SK-N-SH (cell line): ENCODE measurements at regions not wholly inside any gene's neighbourhood (a gene's known extent, or its start where the extent isn't known, plus 50 kb on each side); places are given as distances from the start of the nearest gene placed in this dataset.

Source experiments
- CTCF ChIA-PET: fragments of 300-600, 350-600 bp; formaldehyde crosslinking; extraction: SDS; loops from one replicate; lab custom pipeline; 2021; lab: Yijun Ruan, JAX
- POLR2A ChIA-PET: fragments of 350-600 bp; sonication (Branson Sonifier 250); formaldehyde crosslinking; extraction: SDS; loops from one replicate; lab custom pipeline; 2020; ENCODE audit warnings: antibody characterized with exemption, inconsistent platforms; lab: Yijun Ruan, JAX
- DNase-seq: peaks from one replicate; pipeline ENCODE4 v3.0.0; 2012
- H2AFZ ChIP-seq: fragments of 200-600 bp; sonication (generic); 2 replicates; pipeline ENCODE4 v1.8.1; 2016; ENCODE audit warnings: antibody characterized with exemption, mild to moderate bottlenecking, low read depth
- H3F3A ChIP-seq: fragments of 200-600 bp; sonication (generic); replicated peaks from 2 replicates; pipeline ENCODE3; 2016; ENCODE audit warnings: antibody characterized with exemption, mild to moderate bottlenecking; ENCODE audit not compliant: insufficient read depth
- H3K27ac ChIP-seq, 2 experiments: fragments of 200-500 bp in 1 of 2; fragments of 200-600 bp in 1 of 2; sonication (Bioruptor generic) in 1 of 2; sonication (generic), shearing (Covaris generic) in 1 of 2; 2 replicates each; pipeline versions ENCODE4 v1.5.1 to v1.6.1; 2014 to 2016; ENCODE audit warnings: low read depth in 2 of 2, inconsistent platforms in 1 of 2, low read length in 1 of 2, mild to moderate bottlenecking in 1 of 2, mixed read lengths in 1 of 2
- H3K27me3 ChIP-seq: fragments of 200-600 bp; sonication (generic), shearing (Covaris generic); 2 replicates; pipeline ENCODE4 v1.6.1; 2016; ENCODE audit warnings: mixed run types; ENCODE audit not compliant: insufficient read depth
- H3K36me3 ChIP-seq, 2 experiments: fragments of 200-500 bp in 1 of 2; fragments of 200-600 bp in 1 of 2; sonication (Bioruptor generic) in 1 of 2; sonication (generic) in 1 of 2; replicated peaks in 1 of 2; 2 replicates each; pipeline versions ENCODE3 to v1.5.1; 2014 to 2016; ENCODE audit warnings: low read length in 1 of 2, mild to moderate bottlenecking in 1 of 2; ENCODE audit not compliant: insufficient read depth in 2 of 2, control insufficient read depth in 1 of 2
- H3K4me1 ChIP-seq, 2 experiments: fragments of 200-500 bp in 1 of 2; fragments of 200-600 bp in 1 of 2; sonication (Bioruptor generic) in 1 of 2; sonication (generic), shearing (Covaris generic) in 1 of 2; 2 replicates each; pipeline versions ENCODE4 v1.5.1 to v1.6.1; 2014 to 2016; ENCODE audit warnings: low read depth in 1 of 2, low read length in 1 of 2, mixed run types in 1 of 2; ENCODE audit not compliant: insufficient read depth in 2 of 2, control insufficient read depth in 1 of 2
- H3K4me2 ChIP-seq: fragments of 200-600 bp; sonication (generic), shearing (Covaris generic); 2 replicates; pipeline ENCODE4 v1.6.1; 2017; ENCODE audit warnings: mixed run types
- H3K4me3 ChIP-seq, 2 experiments: fragments of 200-500 bp in 1 of 2; fragments of 200-600 bp in 1 of 2; sonication (Bioruptor generic) in 1 of 2; sonication (generic), shearing (Covaris generic) in 1 of 2; 2 replicates each; pipeline versions ENCODE4 v1.5.1 to v1.8.1; 2014 to 2016; ENCODE audit warnings: low read depth in 2 of 2, inconsistent platforms in 1 of 2, low read length in 1 of 2, mild to moderate bottlenecking in 1 of 2, mixed read lengths in 1 of 2, moderate library complexity in 1 of 2
- H3K79me2 ChIP-seq: fragments of 200-600 bp; sonication (generic); 2 replicates; pipeline ENCODE4 v1.8.1; 2017; ENCODE audit warnings: mild to moderate bottlenecking; ENCODE audit not compliant: insufficient read depth
- H3K9ac ChIP-seq: fragments of 200-600 bp; sonication (generic); 2 replicates; pipeline ENCODE4 v1.6.1; 2017; ENCODE audit warnings: mixed run types
- H3K9me2 ChIP-seq: fragments of 200-600 bp; sonication (generic); 2 replicates; pipeline ENCODE4 v1.6.1; 2017; ENCODE audit warnings: mixed run types
- H3K9me3 ChIP-seq: fragments of 200-600 bp; sonication (generic); 2 replicates; pipeline ENCODE4 v1.6.1; 2017; ENCODE audit warnings: mixed run types, mild to moderate bottlenecking, moderate library complexity
- H4K20me1 ChIP-seq: fragments of 200-600 bp; sonication (generic); 2 replicates; pipeline ENCODE4 v1.6.1; 2017; ENCODE audit warnings: mild to moderate bottlenecking, mixed run types; ENCODE audit not compliant: insufficient read depth
- CHD2 ChIP-seq: fragments of 150-350 bp; IDR thresholded peaks from 2 replicates; pipeline ENCODE4 v1.6.1; 2018; ENCODE audit warnings: low read length; ENCODE audit not compliant: partially characterized antibody
- GABPA ChIP-seq: IDR thresholded peaks from 2 replicates; pipeline ENCODE4 v1.4.0; 2012; ENCODE audit warnings: low read depth, mild to moderate bottlenecking
- MAX ChIP-seq: IDR thresholded peaks from 2 replicates; pipeline ENCODE4 v1.4.0; 2012; ENCODE audit warnings: low read depth
- MXI1 ChIP-seq: IDR thresholded peaks from 2 replicates; pipeline ENCODE4 v1.6.1; 2012; ENCODE audit warnings: mild to moderate bottlenecking, low read depth, low read length, improper control_type of control experiment
- POLR2AphosphoS5 ChIP-seq: IDR thresholded peaks from 2 replicates; pipeline ENCODE4 v1.6.1; 2012; ENCODE audit warnings: low read depth, low read length
- RAD21 ChIP-seq: IDR thresholded peaks from 2 replicates; pipeline ENCODE4 v1.6.1; 2012; ENCODE audit warnings: mild to moderate bottlenecking, low read length
- YY1 ChIP-seq: IDR thresholded peaks from 2 replicates; pipeline ENCODE4 v1.4.0; 2012; ENCODE audit warnings: low read depth, mild to moderate bottlenecking
- ZBTB33 ChIP-seq: IDR thresholded peaks from 2 replicates; pipeline ENCODE4 v1.4.0; 2012; ENCODE audit warnings: low read depth, borderline replicate concordance
- WGBS: methylation state at CpG from one replicate; pipeline ENCODE4 v1.1.6; 2017; ENCODE audit warnings: low lambda C conversion rate; 5-methylcytosine and 5-hydroxymethylcytosine counted together
- TF ChIP-seq, protein P1 (sequence below): IDR thresholded peaks from 2 replicates; pipeline ENCODE4 v1.6.1; 2012; ENCODE audit warnings: mild to moderate bottlenecking, low read depth, low read length, moderate library complexity

DNA sequence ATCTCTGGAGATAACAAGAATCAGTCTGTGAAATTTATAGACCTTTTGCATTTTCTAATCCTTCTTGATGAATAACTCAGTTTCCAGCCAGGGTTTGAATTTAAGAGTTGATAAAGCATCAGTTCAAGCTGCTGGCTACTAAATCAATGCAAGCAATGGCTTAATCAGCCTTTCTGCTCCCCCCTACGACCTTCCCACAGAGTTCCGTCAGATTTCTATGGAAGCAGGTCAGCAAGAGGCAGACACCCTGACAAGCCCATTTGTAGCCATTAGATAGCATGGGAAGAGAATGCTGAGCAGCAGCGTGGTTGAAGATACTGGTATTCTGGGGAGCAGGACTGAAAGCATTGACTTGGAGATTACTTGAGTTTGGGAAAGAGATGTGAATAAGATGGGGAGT, 868.1 kb downstream of the KCNJ2 start:
- CTCF ChIA-PET: no interaction called here
- POLR2A ChIA-PET: no interaction called here
- no peak for DNase-seq
- H3K36me3 ChIP-seq: no peaks in the 10 kb centered on the region
- H3K4me1 ChIP-seq: no peaks in the 10 kb centered on the region; a peak in 2 of 4 replicates
- no peaks in the 10 kb centered on the region for H3F3A ChIP-seq
- H2AFZ ChIP-seq: no peak overlapping the region
- no peak overlapping the region for H3K4me3 ChIP-seq
- H3K27ac ChIP-seq: no peak overlapping the region
- no peaks in the 10 kb centered on the region for H3K9me2 ChIP-seq
- H3K4me2 ChIP-seq: no peak overlapping the region
- H3K79me2 ChIP-seq: no peaks in the 10 kb centered on the region
- no peaks in the 10 kb centered on the region for H3K9me3 ChIP-seq
- H3K9ac ChIP-seq: no peak overlapping the region
- H3K27me3 ChIP-seq: no peaks in the 10 kb centered on the region
- TF ChIP-seq ZBTB33 (no peak), GABPA (no peak), CHD2 (no peak)
- TF ChIP-seq, all 33 proteins: peak for 0
- WGBS: 25% methylated on average over 3 of the region's 3 CpGs
- H4K20me1 ChIP-seq: no peaks in the 10 kb centered on the region

DNA sequence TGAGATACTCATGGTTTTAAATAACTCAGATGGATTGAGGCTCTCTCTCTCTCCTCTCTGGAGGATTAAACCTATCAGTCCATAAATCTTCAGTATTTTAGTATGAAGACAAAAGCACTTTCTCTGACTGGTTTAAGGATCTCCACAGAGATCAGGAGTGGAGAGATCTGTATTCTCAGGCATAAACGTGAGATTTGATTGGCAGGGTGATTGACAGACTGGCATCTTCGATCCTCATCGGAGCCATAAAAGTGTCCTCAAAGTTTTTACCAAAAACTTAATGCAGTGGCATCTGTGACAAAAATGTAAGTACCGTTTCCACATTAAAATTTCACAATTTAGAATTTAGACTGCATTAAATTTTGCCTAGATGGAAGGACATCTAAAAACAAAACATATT, 870.1 kb downstream of the KCNJ2 start:
- Histone ChIP-seq H3K79me2 (no peaks in the 10 kb centered on the region), H3K4me2 (no peak overlapping the region), H3K4me1 (no peaks in the 10 kb centered on the region; a peak in 1 of 4 replicates), H2AFZ (no peak overlapping the region), H3K9ac (no peak overlapping the region), H3K9me3 (no peaks in the 10 kb centered on the region), H3K36me3 (no peaks in the 10 kb centered on the region), H3K4me3 (no peak overlapping the region), H4K20me1 (no peaks in the 10 kb centered on the region), H3K9me2 (no peaks in the 10 kb centered on the region), H3F3A (no peaks in the 10 kb centered on the region), H3K27ac (no peak overlapping the region), H3K27me3 (no peaks in the 10 kb centered on the region)
- 59% methylated on average over 4 of the region's 4 CpGs for WGBS
- CTCF ChIA-PET: no interaction called here
- no peak for TF ChIP-seq MAX
- no peak for TF ChIP-seq POLR2AphosphoS5
- no peak for TF ChIP-seq YY1
- no peak for TF ChIP-seq MXI1
- no peak for TF ChIP-seq RAD21
- TF ChIP-seq, protein P1, sequence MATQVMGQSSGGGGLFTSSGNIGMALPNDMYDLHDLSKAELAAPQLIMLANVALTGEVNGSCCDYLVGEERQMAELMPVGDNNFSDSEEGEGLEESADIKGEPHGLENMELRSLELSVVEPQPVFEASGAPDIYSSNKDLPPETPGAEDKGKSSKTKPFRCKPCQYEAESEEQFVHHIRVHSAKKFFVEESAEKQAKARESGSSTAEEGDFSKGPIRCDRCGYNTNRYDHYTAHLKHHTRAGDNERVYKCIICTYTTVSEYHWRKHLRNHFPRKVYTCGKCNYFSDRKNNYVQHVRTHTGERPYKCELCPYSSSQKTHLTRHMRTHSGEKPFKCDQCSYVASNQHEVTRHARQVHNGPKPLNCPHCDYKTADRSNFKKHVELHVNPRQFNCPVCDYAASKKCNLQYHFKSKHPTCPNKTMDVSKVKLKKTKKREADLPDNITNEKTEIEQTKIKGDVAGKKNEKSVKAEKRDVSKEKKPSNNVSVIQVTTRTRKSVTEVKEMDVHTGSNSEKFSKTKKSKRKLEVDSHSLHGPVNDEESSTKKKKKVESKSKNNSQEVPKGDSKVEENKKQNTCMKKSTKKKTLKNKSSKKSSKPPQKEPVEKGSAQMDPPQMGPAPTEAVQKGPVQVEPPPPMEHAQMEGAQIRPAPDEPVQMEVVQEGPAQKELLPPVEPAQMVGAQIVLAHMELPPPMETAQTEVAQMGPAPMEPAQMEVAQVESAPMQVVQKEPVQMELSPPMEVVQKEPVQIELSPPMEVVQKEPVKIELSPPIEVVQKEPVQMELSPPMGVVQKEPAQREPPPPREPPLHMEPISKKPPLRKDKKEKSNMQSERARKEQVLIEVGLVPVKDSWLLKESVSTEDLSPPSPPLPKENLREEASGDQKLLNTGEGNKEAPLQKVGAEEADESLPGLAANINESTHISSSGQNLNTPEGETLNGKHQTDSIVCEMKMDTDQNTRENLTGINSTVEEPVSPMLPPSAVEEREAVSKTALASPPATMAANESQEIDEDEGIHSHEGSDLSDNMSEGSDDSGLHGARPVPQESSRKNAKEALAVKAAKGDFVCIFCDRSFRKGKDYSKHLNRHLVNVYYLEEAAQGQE: no peak
- POLR2A ChIA-PET: no interaction called here
- no peak for DNase-seq
